HG03139 (cell line): ENCODE measurements at regions not wholly inside any gene's neighbourhood (a gene's known extent, or its start where the extent isn't known, plus 50 kb on each side); places are given as distances from the start of the nearest gene placed in this dataset.
"Not testable (repeated sequence)": the region's sequence is repeated elsewhere in the genome, so short reads cannot be mapped to it uniquely, and the experiment has no call there.

ENCODE experiments used
- ATAC-seq: cut with Tn5 transposase; IDR thresholded peaks from one replicate; pipeline ENCODE4 v1.9.1; 2021; ENCODE audit not compliant: unreplicated experiment

DNA sequence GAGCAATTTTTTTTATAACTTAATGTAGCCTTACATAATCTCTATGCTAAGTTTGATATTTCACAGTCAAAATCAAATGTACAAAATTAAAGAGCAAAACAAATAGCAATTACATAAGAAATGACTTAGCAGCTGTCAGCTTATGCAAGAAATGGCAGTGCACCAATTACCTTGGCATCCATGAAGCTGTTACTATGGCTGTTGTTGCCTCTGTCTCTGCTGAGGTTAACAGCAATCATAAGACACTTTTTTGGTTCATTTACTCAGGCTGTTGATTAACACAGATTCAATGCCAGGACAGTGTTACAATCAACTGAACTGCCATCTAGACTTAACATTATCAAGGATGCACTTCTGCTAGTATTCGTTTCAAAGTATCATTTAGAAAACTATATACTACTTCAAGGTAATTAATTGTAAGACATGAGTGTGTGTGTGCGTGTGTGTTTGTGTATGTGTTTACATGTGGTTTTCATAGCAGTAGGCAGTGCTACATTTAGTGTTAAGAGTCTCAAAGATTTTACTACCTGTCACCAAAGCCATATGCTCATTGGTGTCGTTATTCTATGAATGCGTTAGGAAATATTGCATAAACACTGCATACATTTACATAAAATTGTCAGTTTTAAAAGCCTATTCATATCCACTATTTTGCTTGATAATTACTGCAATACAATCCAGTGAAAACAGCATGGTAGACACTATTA is 1084.2 kb upstream of the COX7C start:
- no peak for ATAC-seq

- no peak for ATAC-seq
Observed at GRCh38 chr5:85538362-85538761, 1079.4 kb upstream of the COX7C start.

DNA sequence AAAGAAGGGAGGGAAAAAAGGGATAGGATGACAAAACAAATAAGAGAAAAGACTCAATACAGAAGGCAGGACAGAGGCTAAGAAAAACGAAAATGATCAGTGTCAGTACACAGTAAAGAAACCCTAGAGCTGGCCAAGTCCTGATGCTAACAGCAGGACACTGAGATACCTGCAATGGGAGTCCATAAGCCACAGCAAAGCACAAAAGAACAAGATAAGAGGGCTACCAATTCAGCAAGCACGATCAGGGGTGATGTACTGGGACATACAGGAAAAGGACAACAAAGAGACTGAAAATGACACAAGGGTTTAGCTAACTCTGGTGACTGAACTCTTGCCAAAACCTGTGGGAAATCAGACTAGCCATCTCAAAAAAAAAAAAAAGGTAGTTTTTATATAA is 1072.6 kb upstream of the COX7C start:
- no peak for ATAC-seq

- ATAC-seq: no peak
Observed at GRCh38 chr5:85549229-85549628, 1068.5 kb upstream of the COX7C start.

GRCh38 chr5:85549836-85550599 is 1067.7 kb upstream of the COX7C start:
- ATAC-seq: no peak

GRCh38 chr5:85556464-85556863 is 1061.3 kb upstream of the COX7C start:
- no peak for ATAC-seq

GRCh38 chr5:85576666-85577065 is 1041.1 kb upstream of the COX7C start:
- ATAC-seq: no peak

GRCh38 chr5:85587806-85588205 is 1029.9 kb upstream of the COX7C start:
- not testable (repeated sequence) for ATAC-seq

DNA sequence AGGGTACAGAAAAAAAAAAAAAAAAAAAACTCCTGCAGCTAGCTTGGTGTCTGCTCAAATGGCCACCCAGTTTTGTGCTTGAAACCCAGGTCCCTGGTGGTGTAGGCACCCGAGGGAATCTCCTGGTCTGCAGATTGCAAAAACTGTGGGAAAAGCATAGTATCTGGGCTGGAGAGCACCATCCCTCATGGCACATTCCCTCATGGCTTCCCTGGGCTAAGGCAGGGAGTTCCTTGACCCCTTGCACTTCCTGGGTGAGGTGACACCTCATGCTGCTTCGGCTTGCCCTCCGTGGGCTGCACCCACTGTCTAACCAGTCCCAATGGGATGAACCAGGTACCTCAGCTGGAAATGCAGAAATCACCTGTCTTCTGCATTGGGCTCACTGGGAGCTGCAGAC is 1029.5 kb upstream of the COX7C start:
- not testable (repeated sequence) for ATAC-seq

DNA sequence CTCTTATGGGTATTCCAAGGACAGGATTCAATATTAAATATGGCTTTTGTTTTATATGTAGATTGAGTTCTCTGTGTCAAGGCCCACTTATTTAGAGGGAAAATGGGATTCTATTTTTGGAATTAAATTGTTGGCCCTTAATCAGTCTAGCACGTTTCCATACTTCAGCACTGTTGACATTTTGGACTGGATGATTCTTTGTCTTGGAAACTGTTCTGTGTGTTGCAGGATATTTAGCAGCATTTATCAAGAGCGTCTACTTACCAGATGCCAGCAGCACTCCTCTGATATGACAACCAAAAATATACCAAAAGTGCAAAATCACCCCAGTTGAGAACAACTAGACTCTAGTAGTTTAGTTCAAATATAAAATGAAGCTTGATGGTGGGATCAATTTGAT is 1027.0 kb upstream of the COX7C start:
- no peak for ATAC-seq

DNA sequence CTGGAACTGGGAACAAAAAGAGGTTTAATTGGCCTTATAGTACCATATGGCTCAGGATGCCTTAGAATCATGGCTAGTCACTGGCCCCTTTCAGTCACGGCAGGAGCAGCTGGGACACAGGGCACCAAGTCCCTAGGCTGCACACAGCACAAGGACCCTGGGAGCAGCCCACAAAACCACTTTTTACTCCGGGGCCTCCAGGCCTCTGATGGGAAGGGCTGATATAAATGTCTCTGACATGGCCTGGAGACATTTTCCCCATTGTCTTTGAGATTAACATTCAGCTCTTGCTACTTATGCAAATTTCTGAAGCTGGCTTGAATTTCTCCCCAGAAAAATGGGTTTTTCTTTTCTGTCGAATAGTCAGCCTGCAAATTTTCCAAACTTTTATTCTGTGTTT is 1026.4 kb upstream of the COX7C start:
- no peak for ATAC-seq

DNA sequence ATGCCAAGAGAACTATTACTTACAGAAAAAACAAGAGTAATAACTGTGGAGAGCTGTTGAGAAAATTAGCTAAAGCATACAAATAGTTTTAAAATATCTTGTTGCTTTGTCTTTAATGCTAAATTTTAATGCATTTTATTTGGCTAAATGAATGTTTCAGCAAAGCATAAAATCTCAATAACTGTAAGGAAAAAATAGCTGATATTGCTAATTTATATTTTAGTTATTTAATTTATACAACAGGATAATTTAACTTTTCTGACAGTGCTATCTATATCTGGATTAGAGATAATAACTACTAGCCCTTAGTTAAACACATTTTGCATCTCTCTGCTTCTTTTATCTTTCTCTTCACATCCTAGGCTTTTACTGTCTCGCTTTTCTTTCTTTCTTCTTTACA is 1014.9 kb upstream of the COX7C start:
- ATAC-seq: no peak

GRCh38 chr5:85604378-85604777 is 1013.4 kb upstream of the COX7C start:
- no peak for ATAC-seq

GRCh38 chr5:85604786-85605185 is 1013.0 kb upstream of the COX7C start:
- ATAC-seq: no peak

DNA sequence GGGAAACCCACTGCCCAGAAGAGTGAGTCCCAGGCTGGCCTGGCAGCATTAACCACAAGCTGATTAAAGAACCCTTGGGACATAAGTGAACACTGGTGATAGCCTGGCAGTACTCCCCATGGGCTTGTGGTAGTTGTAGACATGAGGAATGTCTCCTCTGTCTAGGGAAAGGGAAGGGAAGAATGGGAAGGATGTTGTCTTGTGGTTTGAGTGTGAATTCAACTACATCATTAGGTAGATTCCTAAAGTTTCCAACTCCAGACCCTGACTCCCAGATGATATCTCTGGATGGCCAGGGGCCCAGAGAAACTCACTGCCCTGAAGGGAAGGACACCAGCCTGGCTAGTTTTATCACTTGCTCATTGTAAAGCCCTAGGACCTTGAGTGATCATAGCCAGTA is 1012.4 kb upstream of the COX7C start:
- ATAC-seq: no peak

DNA sequence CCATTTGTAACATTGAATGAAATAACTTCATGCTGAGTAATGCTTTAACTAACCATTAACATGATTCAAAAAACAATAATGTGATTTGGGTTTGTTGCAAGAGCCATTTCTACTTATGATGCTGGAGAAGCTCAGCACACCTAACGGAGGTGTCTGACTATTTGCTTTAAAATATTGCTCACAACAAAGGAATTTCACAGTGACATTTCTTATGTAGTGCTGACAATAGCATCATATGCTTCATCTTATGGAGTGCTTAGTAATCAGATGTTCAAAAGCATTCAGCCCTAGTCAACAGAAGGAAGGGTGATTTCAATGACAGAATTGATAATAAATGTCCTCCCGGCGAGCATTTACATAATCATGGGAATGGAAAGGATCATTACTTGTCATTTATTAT is 1003.3 kb upstream of the COX7C start:
- no peak for ATAC-seq

DNA sequence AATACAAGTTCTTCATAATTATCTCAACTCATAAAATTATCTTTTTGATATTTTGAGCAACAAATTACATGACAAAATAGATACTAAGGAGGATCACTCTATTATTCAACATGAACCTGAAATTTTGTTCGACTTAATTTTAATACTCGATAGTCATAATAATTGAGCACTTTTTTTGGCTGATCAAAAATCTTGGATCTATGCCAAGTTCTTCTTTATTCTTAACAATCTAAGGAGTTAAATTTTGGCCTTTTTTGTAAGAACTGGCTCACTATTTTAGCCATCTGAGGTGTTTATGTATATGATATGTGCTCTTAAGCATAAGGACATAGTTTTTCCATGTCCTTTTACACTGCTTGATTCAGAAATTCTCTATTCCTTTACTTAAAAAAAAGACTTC is 996.1 kb upstream of the COX7C start:
- no peak for ATAC-seq

DNA sequence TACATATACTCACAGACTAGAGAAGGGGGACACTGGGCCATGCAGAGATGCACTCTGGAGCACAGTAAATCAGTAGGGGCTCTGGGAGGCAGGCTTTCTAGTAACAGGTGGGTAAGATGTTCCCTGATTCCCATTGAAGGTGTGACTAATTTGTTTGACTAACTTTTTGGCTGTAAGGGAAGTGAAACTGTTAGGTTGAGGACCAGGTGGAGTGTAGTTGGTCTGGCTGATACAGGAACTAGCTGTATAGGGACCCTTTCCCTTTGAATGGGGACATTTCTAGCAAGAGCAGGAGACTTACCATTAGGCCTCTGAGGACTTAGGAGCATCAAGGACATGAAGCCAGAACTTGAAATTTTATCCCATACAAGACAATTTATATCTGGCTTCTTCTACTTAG is 989.6 kb upstream of the COX7C start:
- no peak for ATAC-seq

GRCh38 chr5:85638495-85639125 is 979.1 kb upstream of the COX7C start:
- not testable (repeated sequence) for ATAC-seq

- no peak for ATAC-seq
Observed at GRCh38 chr5:85646036-85646435, 971.7 kb upstream of the COX7C start.

DNA sequence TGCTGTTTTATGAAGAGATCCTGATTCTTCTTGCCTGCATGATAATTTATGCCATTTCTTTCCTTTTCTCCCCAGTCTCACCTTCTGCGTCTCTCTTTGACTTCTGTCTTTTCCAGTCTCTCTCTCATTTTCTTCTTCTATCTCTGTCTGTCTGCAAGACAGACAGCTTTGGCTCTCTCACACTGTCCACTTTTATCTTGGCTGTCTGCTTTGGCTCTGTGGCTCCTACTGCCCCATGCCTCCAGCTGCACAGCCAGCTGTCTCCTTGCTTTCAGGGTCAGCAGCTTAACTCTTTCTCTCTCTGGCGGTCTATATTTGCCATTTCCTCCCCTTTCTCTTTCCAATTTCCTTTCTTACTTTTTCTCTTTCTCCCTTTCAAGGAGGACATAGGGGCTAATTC is 971.1 kb upstream of the COX7C start:
- no peak for ATAC-seq
